NCI-H2081 treated with DMSO at 0.1 percent for 48 hours (cell line): ENCODE measurements at regions not wholly inside any gene's neighbourhood (a gene's known extent, or its start where the extent isn't known, plus 50 kb on each side); places are given as distances from the start of the nearest gene placed in this dataset.
"Not testable (repeated sequence)": the region's sequence is repeated elsewhere in the genome, so short reads cannot be mapped to it uniquely, and the experiment has no call there.

Source experiments
- DNase-seq: peaks from one replicate; lab custom pipeline; 2025; lab: John Stamatoyannopoulos, UW

GRCh38 chr14:57061009-57061711 is 207.5 kb downstream of the EXOC5 start:
- DNase-seq = no peak

DNA sequence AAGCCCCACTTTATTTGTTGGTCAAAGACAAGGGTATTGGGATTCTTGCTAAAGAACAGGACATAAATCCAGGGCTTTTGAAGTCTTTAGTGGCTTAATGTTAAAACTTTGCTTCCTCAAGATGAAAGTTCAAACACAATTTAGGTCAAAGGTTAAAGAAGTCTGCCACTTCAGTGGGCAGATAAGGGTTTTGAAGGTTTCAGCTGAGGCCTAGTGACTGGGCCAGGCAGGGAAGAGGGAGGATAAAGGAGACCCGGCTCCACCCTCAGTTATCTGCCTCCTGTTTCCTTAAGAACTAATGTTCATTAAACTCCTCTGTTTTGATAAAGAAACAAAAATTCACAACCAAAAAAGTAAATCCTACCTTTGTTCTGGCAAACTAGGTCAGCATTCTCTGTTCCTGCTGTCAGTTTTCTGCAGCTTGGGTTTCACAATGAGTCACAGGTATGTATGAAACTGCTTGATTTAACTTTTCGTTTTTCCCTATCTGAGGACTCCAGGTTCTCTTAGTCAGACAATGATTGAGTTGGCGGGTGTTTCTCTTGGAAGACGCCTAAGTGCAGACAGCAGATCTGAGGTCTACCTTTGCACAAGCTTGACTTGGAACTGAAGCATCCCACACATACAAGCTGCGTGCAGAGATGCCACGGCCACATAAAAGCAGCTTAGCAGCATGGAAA is 208.3 kb downstream of the EXOC5 start:
- DNase-seq = no peak

GRCh38 chr14:57058319-57058718 is 210.4 kb downstream of the EXOC5 start:
- no peak for DNase-seq

DNA sequence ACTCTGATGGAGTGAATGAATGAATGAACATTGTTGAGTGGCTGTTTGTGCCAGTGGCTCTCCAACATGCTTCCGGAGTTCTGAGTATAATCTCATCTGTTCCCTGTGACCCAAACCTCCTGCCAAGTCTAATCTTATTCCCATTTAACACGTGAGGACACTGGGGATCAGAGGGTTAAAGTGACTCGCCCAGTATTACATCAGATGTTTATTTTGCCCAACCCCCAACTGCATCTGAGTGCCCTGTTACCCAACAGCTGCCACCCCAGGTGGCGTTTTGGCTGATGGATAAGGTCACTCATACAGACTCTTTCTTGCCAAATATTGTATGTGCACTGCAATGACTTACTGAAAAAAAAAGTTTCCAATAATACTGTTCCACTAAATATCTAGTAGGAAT is 210.9 kb downstream of the EXOC5 start:
- no peak for DNase-seq

- DNase-seq = not testable (repeated sequence)
These were observed 212.2 kb downstream of the EXOC5 start for GRCh38 chr14:57056522-57056921.

DNA sequence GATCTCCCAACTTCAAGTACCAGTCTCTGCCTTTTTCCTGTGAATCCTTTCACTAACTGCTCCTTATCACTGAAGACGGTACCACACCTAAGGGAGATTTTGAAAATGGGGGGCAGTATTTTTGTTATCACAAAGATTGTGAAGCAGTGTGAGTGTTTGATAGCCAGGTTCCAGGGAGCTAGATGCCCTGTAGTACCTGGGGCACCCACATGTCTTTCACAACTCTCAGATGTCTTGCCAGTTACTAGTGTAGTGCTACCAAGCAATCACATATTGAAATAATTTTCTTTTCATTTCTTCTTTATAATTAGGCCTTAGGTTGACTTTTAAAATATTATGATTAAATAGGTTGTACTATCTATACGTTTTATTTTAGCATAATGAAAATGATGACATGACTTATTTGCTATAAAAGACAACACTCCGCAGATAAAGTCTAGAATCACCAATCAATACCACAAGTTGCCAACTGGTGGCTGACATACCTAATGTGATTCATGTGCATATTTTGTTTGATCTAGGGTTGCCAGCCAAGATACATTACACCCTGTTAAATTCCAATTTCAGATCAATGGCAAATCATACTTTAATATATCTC is 215.9 kb downstream of the EXOC5 start:
- no peak for DNase-seq

- DNase-seq = no peak
These were observed 217.1 kb downstream of the EXOC5 start for GRCh38 chr14:57051633-57052032.

DNA sequence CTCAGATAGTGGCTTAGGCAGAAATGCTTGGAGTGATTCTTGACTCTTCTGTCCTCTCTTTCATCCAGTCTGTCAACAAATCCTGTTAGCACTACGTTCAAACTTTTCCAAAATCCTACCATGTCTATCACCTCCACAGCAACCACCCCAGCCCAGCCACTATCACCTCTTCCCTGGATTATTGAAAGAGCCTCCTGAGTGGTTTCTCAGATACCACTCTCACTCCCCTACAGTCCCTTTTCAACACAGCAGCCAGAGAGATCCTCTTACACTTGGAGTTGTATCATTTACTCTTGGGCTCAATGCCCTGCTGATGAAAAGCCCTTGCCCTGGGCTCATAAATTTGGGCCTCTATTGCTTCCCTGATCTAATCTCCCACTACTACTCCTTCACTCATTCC is 218.9 kb downstream of the EXOC5 start:
- no peak for DNase-seq

- DNase-seq = no peak
These were observed 222.5 kb downstream of the EXOC5 start for GRCh38 chr14:57046175-57046574.

GRCh38 chr14:57044101-57044973 is 224.4 kb downstream of the EXOC5 start:
- not testable (repeated sequence) for DNase-seq

DNA sequence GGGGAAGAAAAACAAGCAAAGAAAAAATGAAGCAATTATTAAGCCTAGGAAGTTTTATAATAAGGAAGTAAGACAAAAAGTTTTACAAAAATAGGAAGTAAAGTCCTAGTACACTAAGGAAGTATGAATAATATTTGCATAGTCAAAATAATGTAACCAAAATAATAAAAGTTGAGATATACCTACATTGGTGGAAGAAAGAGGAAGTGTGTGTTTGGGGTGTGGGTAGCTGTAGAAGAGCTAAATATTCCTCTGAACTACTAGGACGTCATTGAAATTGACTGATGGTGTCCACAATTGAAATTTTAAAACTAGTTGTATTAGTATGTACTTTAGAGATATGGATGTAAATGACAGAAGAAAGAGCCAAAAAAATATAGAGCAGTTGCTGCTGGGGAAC is 228.4 kb upstream of the OTX2 start:
- no peak for DNase-seq

GRCh38 chr14:57031474-57031873 is 221.2 kb upstream of the OTX2 start:
- no peak for DNase-seq

GRCh38 chr14:57029620-57030253 is 219.5 kb upstream of the OTX2 start:
- DNase-seq = no peak

GRCh38 chr14:57025456-57025855 is 215.2 kb upstream of the OTX2 start:
- no peak for DNase-seq

GRCh38 chr14:57022608-57023007 is 212.3 kb upstream of the OTX2 start:
- DNase-seq = no peak

- DNase-seq = no peak
These were observed 207.8 kb upstream of the OTX2 start for GRCh38 chr14:57018065-57018464.

GRCh38 chr14:57013987-57014386 is 203.7 kb upstream of the OTX2 start:
- no peak for DNase-seq

- no peak for DNase-seq
These were observed 199.6 kb upstream of the OTX2 start for GRCh38 chr14:57009585-57010515.

DNA sequence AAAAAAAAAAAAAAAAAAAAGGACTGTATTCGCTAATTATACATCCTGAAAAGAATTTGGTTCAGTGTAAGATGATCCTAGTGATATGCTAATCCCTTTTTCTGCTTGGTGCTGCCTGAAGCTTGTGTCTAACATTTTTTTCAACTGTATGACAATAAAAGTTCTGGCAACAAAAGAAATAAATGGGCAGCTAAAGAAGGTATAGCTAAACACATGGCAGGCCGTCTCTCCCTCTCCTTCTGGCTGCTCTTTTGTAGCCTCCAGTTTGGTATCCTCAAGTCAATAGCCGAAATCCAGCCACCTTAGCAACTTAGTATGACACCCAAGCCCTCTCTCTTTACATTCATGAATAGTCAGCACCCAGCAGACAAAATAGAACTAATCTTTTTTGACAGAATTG is 198.3 kb upstream of the OTX2 start:
- no peak for DNase-seq

DNA sequence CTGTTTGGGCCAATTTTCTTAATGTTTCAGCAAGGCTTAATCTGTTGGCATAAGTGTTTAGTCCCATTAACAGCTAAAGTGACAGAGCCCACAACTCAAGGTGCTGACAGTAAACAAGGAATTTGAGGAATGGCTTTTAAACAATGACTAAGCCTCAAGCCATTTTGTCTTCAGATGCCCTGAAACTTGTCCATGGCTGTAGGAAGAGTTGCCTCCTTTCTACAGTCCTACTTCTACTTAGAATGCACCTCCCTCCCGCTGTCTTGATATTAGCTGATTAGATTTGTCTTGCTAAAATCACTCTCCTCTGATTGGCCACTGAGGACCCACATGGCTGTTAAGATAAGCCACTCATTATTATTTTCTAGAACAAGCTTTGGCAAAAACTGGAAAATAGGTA is 188.4 kb upstream of the OTX2 start:
- no peak for DNase-seq
